H9 (cell line): ENCODE measurements at regions not wholly inside any gene's neighbourhood (a gene's known extent, or its start where the extent isn't known, plus 50 kb on each side); places are given as distances from the start of the nearest gene placed in this dataset.

Experiments used
- DNase-seq: peaks from one replicate; pipeline ENCODE4 v3.0.0-alpha.2; 2017
- H2AFZ ChIP-seq: one replicate; pipeline ENCODE4 v1.6.1; 2013; ENCODE audit warnings: mild to moderate bottlenecking, low read length, control low read depth, moderate library complexity
- H2AK5ac ChIP-seq: 2 replicates; pipeline ENCODE4 v1.6.1; 2013; ENCODE audit warnings: low read length, control low read depth, mixed read lengths; ENCODE audit not compliant: insufficient read length
- H2BK120ac ChIP-seq: one replicate; pipeline ENCODE4 v1.6.1; 2013; ENCODE audit warnings: low read depth, mild to moderate bottlenecking, low read length, control low read depth, inconsistent platforms; ENCODE audit not compliant: poor library complexity, severe bottlenecking
- H2BK12ac ChIP-seq: 2 replicates; pipeline ENCODE4 v1.6.1; 2013; ENCODE audit warnings: low read length, control low read depth, mixed read lengths, low read depth; ENCODE audit not compliant: insufficient read length
- H2BK15ac ChIP-seq: 2 replicates; pipeline ENCODE4 v1.6.1; 2013; ENCODE audit warnings: low read depth, low read length, control low read depth
- H2BK20ac ChIP-seq: one replicate; pipeline ENCODE4 v1.6.1; 2013; ENCODE audit warnings: low read depth, mild to moderate bottlenecking, low read length, control low read depth, inconsistent platforms; ENCODE audit not compliant: poor library complexity, severe bottlenecking
- H2BK5ac ChIP-seq: 2 replicates; pipeline ENCODE4 v1.6.1; 2013; ENCODE audit warnings: low read length, control low read depth, mixed read lengths; ENCODE audit not compliant: insufficient read length
- H3K14ac ChIP-seq: 2 replicates; pipeline ENCODE4 v1.6.1; 2013; ENCODE audit warnings: low read length, control low read depth; ENCODE audit not compliant: insufficient read depth
- H3K18ac ChIP-seq: 2 replicates; pipeline ENCODE4 v1.6.1; 2013; ENCODE audit warnings: low read depth, mild to moderate bottlenecking, mixed read lengths, low read length, control low read depth; ENCODE audit not compliant: insufficient read length
- H3K23ac ChIP-seq: 2 replicates; pipeline ENCODE4 v1.6.1; 2013; ENCODE audit warnings: low read length, control low read depth, mixed read lengths, low read depth; ENCODE audit not compliant: insufficient read length
- H3K23me2 ChIP-seq: 2 replicates; pipeline ENCODE4 v1.6.1; 2013; ENCODE audit warnings: low read depth, mild to moderate bottlenecking, mixed read lengths, low read length, control low read depth; ENCODE audit not compliant: insufficient read length, poor library complexity, severe bottlenecking
- H3K27ac ChIP-seq: 2 replicates; pipeline ENCODE4 v1.5.1; 2013; ENCODE audit warnings: low read length, control low read depth, mixed read lengths, low read depth; ENCODE audit not compliant: insufficient read length
- H3K27me3 ChIP-seq: 2 replicates; pipeline ENCODE4 v1.6.1; 2013; ENCODE audit warnings: low read length, control low read depth, inconsistent platforms; ENCODE audit not compliant: insufficient read depth
- H3K4ac ChIP-seq: 2 replicates; pipeline ENCODE4 v1.6.1; 2013; ENCODE audit warnings: low read depth, mild to moderate bottlenecking, control low read depth, inconsistent platforms, low read length, moderate library complexity
- H3K4me1 ChIP-seq: 2 replicates; pipeline ENCODE4 v1.6.1; 2013; ENCODE audit warnings: low read length, control low read depth, inconsistent platforms; ENCODE audit not compliant: insufficient read depth
- H3K4me2 ChIP-seq: 2 replicates; pipeline ENCODE4 v1.6.1; 2013; ENCODE audit warnings: low read length, control low read depth, mixed read lengths; ENCODE audit not compliant: insufficient read length, insufficient read depth
- H3K56ac ChIP-seq: 2 replicates; pipeline ENCODE4 v1.6.1; 2013; ENCODE audit warnings: low read depth, mild to moderate bottlenecking, mixed read lengths, low read length, control low read depth; ENCODE audit not compliant: insufficient read length
- H3K79me1 ChIP-seq: 2 replicates; pipeline ENCODE4 v1.6.1; 2013; ENCODE audit warnings: low read depth, mild to moderate bottlenecking, moderate library complexity, low read length, control low read depth, inconsistent platforms; ENCODE audit not compliant: insufficient read depth, poor library complexity, severe bottlenecking
- H3K79me2 ChIP-seq: 2 replicates; pipeline ENCODE4 v1.6.1; 2013; ENCODE audit warnings: low read length, control low read depth, inconsistent platforms; ENCODE audit not compliant: insufficient read depth
- H3K9ac ChIP-seq: 2 replicates; pipeline ENCODE4 v1.6.1; 2013; ENCODE audit warnings: low read length, control low read depth, mixed read lengths; ENCODE audit not compliant: insufficient read length; ENCODE audit errors: extremely low read depth
- H3K9me3 ChIP-seq: one replicate; pipeline ENCODE4 v1.6.1; 2013; ENCODE audit warnings: low read depth, low read length, inconsistent platforms; ENCODE audit not compliant: control insufficient read depth
- H3T11ph ChIP-seq: one replicate; pipeline ENCODE4 v1.6.1; 2013; ENCODE audit warnings: mild to moderate bottlenecking, low read length, control low read depth, inconsistent platforms
- H4K20me1 ChIP-seq: one replicate; pipeline ENCODE4 v1.6.1; 2013; ENCODE audit not compliant: control insufficient read depth, insufficient read length, insufficient read depth
- H4K5ac ChIP-seq: 2 replicates; pipeline ENCODE4 v1.6.1; 2013; ENCODE audit warnings: low read depth, mild to moderate bottlenecking, mixed read lengths, low read length, control low read depth; ENCODE audit not compliant: insufficient read length
- H4K8ac ChIP-seq: replicated peaks from 2 replicates; pipeline ENCODE4 v1.6.1; 2013; ENCODE audit warnings: low read length, control low read depth, mixed read lengths, low read depth; ENCODE audit not compliant: insufficient read length
- H4K91ac ChIP-seq: 2 replicates; pipeline ENCODE4 v1.6.1; 2013; ENCODE audit warnings: low read depth, mild to moderate bottlenecking, moderate library complexity, mixed read lengths, low read length, control low read depth; ENCODE audit not compliant: insufficient read length
- H3K27ac Mint-ChIP-seq, 3 experiments: 2 replicates in 2 of 3; 3 replicates in 1 of 3; pipeline ENCODE4 v1.8.0; 2020 to 2021; ENCODE audit warnings: mixed read lengths in 3 of 3, mild to moderate bottlenecking in 1 of 3, moderate library complexity in 1 of 3
- H3K27me3 Mint-ChIP-seq: 2 replicates; pipeline ENCODE4 v1.8.0; 2021; ENCODE audit warnings: low read depth, mild to moderate bottlenecking, moderate library complexity, mixed read lengths
- H3K36me3 Mint-ChIP-seq, 3 experiments: 2 replicates in 2 of 3; 3 replicates in 1 of 3; pipeline ENCODE4 v1.8.0; 2020 to 2021; ENCODE audit warnings: low read depth in 3 of 3, mixed read lengths in 3 of 3; ENCODE audit not compliant: insufficient read depth in 1 of 3
- H3K4me1 Mint-ChIP-seq, 2 experiments: 2 replicates each; pipeline ENCODE4 v1.8.0; 2020; ENCODE audit warnings: mixed read lengths in 2 of 2
- H3K4me3 Mint-ChIP-seq, 2 experiments: 2 replicates in 1 of 2; 3 replicates in 1 of 2; pipeline ENCODE4 v1.8.0; 2020 to 2021; ENCODE audit warnings: mild to moderate bottlenecking in 2 of 2, mixed read lengths in 2 of 2, moderate library complexity in 1 of 2
- H3K9me3 Mint-ChIP-seq, 2 experiments: 2 replicates in 1 of 2; 3 replicates in 1 of 2; pipeline ENCODE4 v1.8.0; 2020; ENCODE audit warnings: mild to moderate bottlenecking in 2 of 2, mixed read lengths in 2 of 2, moderate library complexity in 1 of 2
- CTCF ChIP-seq: fragments of 200-600 bp; sonication (generic); conservative IDR thresholded peaks from 3 replicates; pipeline ENCODE4 v1.8.0; 2021; ENCODE audit warnings: antibody characterized with exemption, mild to moderate bottlenecking
- WGBS: extraction: QIAGEN DNeasy Blood & Tissue Kit; methylation state at CpG from one replicate; pipeline ENCODE4 v1.1.7; 2013; ENCODE audit warnings: missing lambda C conversion rate, low lambda C conversion rate, mixed read lengths; ENCODE audit not compliant: insufficient read length; ENCODE audit errors: extremely low coverage; 5-methylcytosine and 5-hydroxymethylcytosine counted together

- Histone ChIP-seq H2BK12ac (no peak overlapping the region), H3K23ac (no peak overlapping the region), H2AK5ac (no peak overlapping the region), H3K4me1 (0 out of 2 replicates have a peak, but pooled peaks cover 2% of the 10 kb centered on the region), H2BK5ac (no peak overlapping the region), H2BK120ac (no peak overlapping the region), H4K5ac (no peak overlapping the region), H3K27me3 (no peaks in the 10 kb centered on the region; the same call in 1 of the 2 replicates), H2AFZ (no peak overlapping the region), H3T11ph (no peak overlapping the region), H3K79me2 (no peaks in the 10 kb centered on the region), H3K56ac (no peak overlapping the region), H4K20me1 (no peaks in the 10 kb centered on the region), H3K18ac (no peak overlapping the region), H3K9me3 (no peaks in the 10 kb centered on the region), H3K14ac (no peak overlapping the region), H4K91ac (no peak overlapping the region), H2BK15ac (no peak overlapping the region), H3K4me2 (no peak overlapping the region), H3K9ac (no peak overlapping the region), H3K27ac (no peak overlapping the region), H3K23me2 (no peaks in the 10 kb centered on the region), H2BK20ac (no peak overlapping the region), H3K4ac (no peak overlapping the region), H4K8ac (no peak overlapping the region), H3K79me1 (no peaks in the 10 kb centered on the region)
- H3K9me3 Mint-ChIP-seq = no peaks in the 10 kb centered on the region; a peak in 1 of 5 replicates
- no CpG with 5 or more reads among the region's 1 CpG for WGBS
- peaks cover 18% of the 10 kb centered on the region for H3K27me3 Mint-ChIP-seq
- no peak for DNase-seq
- TF ChIP-seq CTCF = no peak
- peaks cover 19 to 22% of the 10 kb centered on the region in 2 experiments for H3K4me1 Mint-ChIP-seq
- H3K36me3 Mint-ChIP-seq = no peaks in the 10 kb centered on the region
- no peak overlapping the region for H3K4me3 Mint-ChIP-seq
- H3K27ac Mint-ChIP-seq = no peak overlapping the region; a peak in 1 of 7 replicates
These were observed 120.7 kb upstream of the BACH2 start for GRCh38 chr6:90417385-90417784.
